Breast epithelium (tissue), 3 donors: ENCODE measurements at regions not wholly inside any gene's neighbourhood (a gene's known extent, or its start where the extent isn't known, plus 50 kb on each side); places are given as distances from the start of the nearest gene placed in this dataset.

Source experiments
- CTCF ChIP-seq, 3 donors: fragments of 450-650 bp; IDR thresholded peaks; one replicate each; pipeline ENCODE4 v1.5.1; 2016 to 2017; ENCODE audit warnings: antibody characterized with exemption in 3 of 3, mild to moderate bottlenecking in 3 of 3, moderate library complexity in 3 of 3
- POLR2A ChIP-seq: fragments of 450-650 bp; IDR thresholded peaks from one replicate; pipeline ENCODE4 v1.6.1; 2016; ENCODE audit warnings: antibody characterized with exemption, mild to moderate bottlenecking, moderate library complexity
- POLR2AphosphoS5 ChIP-seq, 3 donors: sonication (generic); formaldehyde crosslinking; IDR thresholded peaks; one replicate each; pipeline ENCODE4 v1.6.1; 2017; ENCODE audit warnings: antibody characterized with exemption in 3 of 3

GRCh38 chr5:158287643-158288271, 428.8 kb upstream of the CLINT1 start:
- TF ChIP-seq CTCF (IDR thresholded peaks at IDR 0.05) (no peak), POLR2AphosphoS5 (IDR thresholded peaks at IDR 0.05) (no peak), POLR2A (no peak)
